ENCODE measurements at regions not wholly inside any gene's neighbourhood (a gene's known extent, or its start where the extent isn't known, plus 50 kb on each side); places are given as distances from the start of the nearest gene placed in this dataset.

GRCh38 chr11:28767574-28767973 is 659.4 kb downstream of the METTL15 start:
- TF ChIP-seq POLR2A (IDR thresholded peaks at IDR 0.05) = no peak
- TF ChIP-seq CTCF (IDR thresholded peaks at IDR 0.05) = no peak

Measured in breast epithelium (tissue), 3 donors.